IMR-90 (cell line): ENCODE measurements at regions not wholly inside any gene's neighbourhood (a gene's known extent, or its start where the extent isn't known, plus 50 kb on each side); places are given as distances from the start of the nearest gene placed in this dataset.

ENCODE experiments used
- CEBPB ChIP-seq: IDR thresholded peaks from 2 replicates; pipeline ENCODE4 v1.6.1; 2012; ENCODE audit warnings: low read depth, low read length, improper control_type of control experiment
- FOS ChIP-seq: fragments of 150-350 bp; IDR thresholded peaks from 2 replicates; pipeline ENCODE4 v1.6.1; 2016; ENCODE audit warnings: low read depth, low read length
- POLR2A ChIP-seq: IDR thresholded peaks from 2 replicates; pipeline ENCODE4 v1.6.1; 2012; ENCODE audit warnings: mild to moderate bottlenecking, low read depth, low read length
- RAD21 ChIP-seq: IDR thresholded peaks from 2 replicates; pipeline ENCODE4 v1.6.1; 2012; ENCODE audit warnings: low read length, improper control_type of control experiment
- RCOR1 ChIP-seq: IDR thresholded peaks from 2 replicates; pipeline ENCODE4 v1.6.1; 2012; ENCODE audit warnings: mild to moderate bottlenecking, low read length, improper control_type of control experiment; ENCODE audit not compliant: insufficient replicate concordance
- SMC3 ChIP-seq: fragments of 150-350 bp; IDR thresholded peaks from 2 replicates; pipeline ENCODE4 v1.6.1; 2016; ENCODE audit warnings: low read depth, mild to moderate bottlenecking, antibody characterized with exemption, low read length, moderate library complexity
- TF ChIP-seq, protein P1 (sequence below): fragments of 150-350 bp; IDR thresholded peaks from 2 replicates; pipeline ENCODE4 v1.6.1; 2016; ENCODE audit warnings: low read depth, mild to moderate bottlenecking, low read length, moderate library complexity, borderline replicate concordance
- TF ChIP-seq, protein P2 (sequence below): conservative IDR thresholded peaks from 2 replicates; pipeline ENCODE4 v1.5.1; 2012; ENCODE audit warnings: mild to moderate bottlenecking, low read depth, low read length, improper control_type of control experiment

DNA sequence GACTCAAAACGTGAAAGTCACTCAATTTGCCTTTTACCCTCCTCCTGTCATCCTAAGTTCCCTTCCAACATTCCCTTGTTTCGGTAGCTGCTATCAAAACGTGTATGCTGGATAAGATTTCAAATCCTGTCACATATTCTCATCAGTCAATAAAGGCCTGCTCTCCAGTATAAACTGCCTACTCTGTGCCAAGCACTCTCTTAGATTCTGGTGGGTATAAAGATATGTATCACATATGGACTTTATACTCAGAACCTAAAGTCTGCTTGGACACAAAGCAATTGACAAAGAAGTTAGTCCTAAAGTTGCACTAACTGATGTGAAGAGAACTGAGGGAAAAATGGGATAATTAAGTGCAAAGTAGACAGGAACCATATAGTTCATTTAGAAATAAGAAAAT, 476.6 kb upstream of the MARCKS start:
- TF ChIP-seq, protein P1, sequence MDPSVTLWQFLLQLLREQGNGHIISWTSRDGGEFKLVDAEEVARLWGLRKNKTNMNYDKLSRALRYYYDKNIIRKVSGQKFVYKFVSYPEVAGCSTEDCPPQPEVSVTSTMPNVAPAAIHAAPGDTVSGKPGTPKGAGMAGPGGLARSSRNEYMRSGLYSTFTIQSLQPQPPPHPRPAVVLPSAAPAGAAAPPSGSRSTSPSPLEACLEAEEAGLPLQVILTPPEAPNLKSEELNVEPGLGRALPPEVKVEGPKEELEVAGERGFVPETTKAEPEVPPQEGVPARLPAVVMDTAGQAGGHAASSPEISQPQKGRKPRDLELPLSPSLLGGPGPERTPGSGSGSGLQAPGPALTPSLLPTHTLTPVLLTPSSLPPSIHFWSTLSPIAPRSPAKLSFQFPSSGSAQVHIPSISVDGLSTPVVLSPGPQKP = no peak
- TF ChIP-seq POLR2A (no peak), RAD21 (no peak), RCOR1 (no peak), SMC3 (no peak), CEBPB (no peak), FOS (no peak)
- TF ChIP-seq, protein P2, sequence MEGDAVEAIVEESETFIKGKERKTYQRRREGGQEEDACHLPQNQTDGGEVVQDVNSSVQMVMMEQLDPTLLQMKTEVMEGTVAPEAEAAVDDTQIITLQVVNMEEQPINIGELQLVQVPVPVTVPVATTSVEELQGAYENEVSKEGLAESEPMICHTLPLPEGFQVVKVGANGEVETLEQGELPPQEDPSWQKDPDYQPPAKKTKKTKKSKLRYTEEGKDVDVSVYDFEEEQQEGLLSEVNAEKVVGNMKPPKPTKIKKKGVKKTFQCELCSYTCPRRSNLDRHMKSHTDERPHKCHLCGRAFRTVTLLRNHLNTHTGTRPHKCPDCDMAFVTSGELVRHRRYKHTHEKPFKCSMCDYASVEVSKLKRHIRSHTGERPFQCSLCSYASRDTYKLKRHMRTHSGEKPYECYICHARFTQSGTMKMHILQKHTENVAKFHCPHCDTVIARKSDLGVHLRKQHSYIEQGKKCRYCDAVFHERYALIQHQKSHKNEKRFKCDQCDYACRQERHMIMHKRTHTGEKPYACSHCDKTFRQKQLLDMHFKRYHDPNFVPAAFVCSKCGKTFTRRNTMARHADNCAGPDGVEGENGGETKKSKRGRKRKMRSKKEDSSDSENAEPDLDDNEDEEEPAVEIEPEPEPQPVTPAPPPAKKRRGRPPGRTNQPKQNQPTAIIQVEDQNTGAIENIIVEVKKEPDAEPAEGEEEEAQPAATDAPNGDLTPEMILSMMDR = no peak
